IMR-90 (cell line): ENCODE measurements at regions not wholly inside any gene's neighbourhood (a gene's known extent, or its start where the extent isn't known, plus 50 kb on each side); places are given as distances from the start of the nearest gene placed in this dataset.

Experiments
- ATAC-seq: fragments of 200-7000 bp; cut with Tn5 transposase; 2 replicates; pipeline ENCODE4 v1.9.1; 2020; ENCODE audit warnings: low read depth, mild to moderate bottlenecking, moderate library complexity
- BruUV-seq: library from RNA; stranded (reverse); fragments of 400-500 nt; replicated peaks from 2 replicates; lab custom pipeline; 2021; lab: Mats Ljungman, UMichigan
- CTCF ChIA-PET: fragments of 300-600 bp; formaldehyde crosslinking; extraction: SDS; loops from one replicate; lab custom pipeline; 2021; ENCODE audit warnings: antibody characterized with exemption; lab: Yijun Ruan, JAX
- POLR2A ChIA-PET: fragments of 300-600 bp; sonication (Branson Sonifier 250); formaldehyde crosslinking; loops from one replicate; lab custom pipeline; 2022; ENCODE audit warnings: antibody characterized with exemption; ENCODE audit not compliant: unreplicated experiment; lab: Charles Lee
- DNase-seq: peaks from one replicate; pipeline ENCODE4 v3.0.0; 2013
- H2AFZ ChIP-seq: replicated peaks from 2 replicates; pipeline ENCODE3; 2013; ENCODE audit warnings: low read length, mild to moderate bottlenecking; ENCODE audit not compliant: poor library complexity
- H2AK5ac ChIP-seq: 2 replicates; pipeline ENCODE4 v1.6.1; 2013; ENCODE audit warnings: low read depth, low read length, inconsistent platforms
- H2AK9ac ChIP-seq: replicated peaks from 2 replicates; pipeline ENCODE3; 2013; ENCODE audit warnings: mild to moderate bottlenecking, low read depth, low read length, moderate library complexity; ENCODE audit not compliant: poor library complexity
- H2BK120ac ChIP-seq: 2 replicates; pipeline ENCODE4 v1.6.1; 2013; ENCODE audit warnings: low read depth, low read length, inconsistent platforms
- H2BK15ac ChIP-seq: 3 replicates; pipeline ENCODE4 v1.6.1; 2013; ENCODE audit warnings: low read depth, low read length, inconsistent platforms
- H2BK20ac ChIP-seq: 2 replicates; pipeline ENCODE4 v1.6.1; 2013; ENCODE audit warnings: low read depth, mild to moderate bottlenecking, inconsistent platforms, low read length, moderate library complexity
- H2BK5ac ChIP-seq: 2 replicates; pipeline ENCODE4 v1.6.1; 2013; ENCODE audit warnings: mild to moderate bottlenecking, low read depth, low read length, inconsistent platforms; ENCODE audit not compliant: poor library complexity, severe bottlenecking
- H3K14ac ChIP-seq: replicated peaks from 2 replicates; pipeline ENCODE4 v1.6.1; 2013; ENCODE audit warnings: low read depth, low read length, inconsistent platforms
- H3K18ac ChIP-seq: 2 replicates; pipeline ENCODE4 v1.6.1; 2013; ENCODE audit warnings: low read depth, low read length, control low read depth
- H3K23ac ChIP-seq: 2 replicates; pipeline ENCODE4 v1.6.1; 2013; ENCODE audit warnings: low read depth, low read length, inconsistent platforms
- H3K27ac ChIP-seq: 2 replicates; pipeline ENCODE4 v1.5.1; 2013; ENCODE audit warnings: mild to moderate bottlenecking, control low read depth, low read length; ENCODE audit not compliant: insufficient read depth
- H3K27me3 ChIP-seq: 2 replicates; pipeline ENCODE4 v1.6.1; 2013; ENCODE audit warnings: low read length; ENCODE audit not compliant: control insufficient read depth, insufficient read depth
- H3K36me3 ChIP-seq: 2 replicates; pipeline ENCODE4 v1.6.1; 2013; ENCODE audit warnings: low read length, mixed read lengths; ENCODE audit not compliant: control insufficient read depth, insufficient read depth
- H3K4ac ChIP-seq: 2 replicates; pipeline ENCODE4 v1.6.1; 2013; ENCODE audit warnings: low read depth, low read length, inconsistent platforms
- H3K4me1 ChIP-seq: 2 replicates; pipeline ENCODE4 v1.6.1; 2013; ENCODE audit warnings: low read length, mixed read lengths; ENCODE audit not compliant: control insufficient read depth, insufficient read depth
- H3K4me2 ChIP-seq: 2 replicates; pipeline ENCODE4 v1.6.1; 2013; ENCODE audit warnings: low read depth, mild to moderate bottlenecking, control low read depth, low read length, moderate library complexity
- H3K4me3 ChIP-seq: 2 replicates; pipeline ENCODE4 v1.5.1; 2013; ENCODE audit warnings: low read depth, mild to moderate bottlenecking, control low read depth, low read length, moderate library complexity; ENCODE audit not compliant: insufficient read depth
- H3K56ac ChIP-seq: 2 replicates; pipeline ENCODE4 v1.6.1; 2013; ENCODE audit warnings: low read length, inconsistent platforms; ENCODE audit not compliant: insufficient read depth; ENCODE audit errors: extremely low read depth
- H3K79me1 ChIP-seq, 2 experiments: 2 replicates each; pipeline ENCODE4 v1.6.1; 2013; ENCODE audit warnings: low read length in 2 of 2, inconsistent platforms in 1 of 2, low read depth in 1 of 2
- H3K9ac ChIP-seq: 2 replicates; pipeline ENCODE4 v1.6.1; 2013; ENCODE audit warnings: low read depth, low read length, control low read depth
- H3K9me1 ChIP-seq: 2 replicates; pipeline ENCODE4 v1.6.1; 2013; ENCODE audit warnings: low read length, inconsistent platforms; ENCODE audit not compliant: insufficient read depth
- H3K9me3 ChIP-seq: 2 replicates; pipeline ENCODE4 v1.6.1; 2013; ENCODE audit warnings: low read length; ENCODE audit not compliant: control insufficient read depth, insufficient read depth
- H4K20me1 ChIP-seq: 2 replicates; pipeline ENCODE4 v1.6.1; 2013; ENCODE audit warnings: low read length, inconsistent platforms; ENCODE audit not compliant: insufficient read depth
- H4K5ac ChIP-seq: 2 replicates; pipeline ENCODE4 v1.6.1; 2013; ENCODE audit warnings: mild to moderate bottlenecking, low read depth, low read length, control low read depth
- H4K8ac ChIP-seq, 2 experiments: 2 replicates each; pipeline ENCODE4 v1.6.1; 2013; ENCODE audit warnings: low read depth in 2 of 2, low read length in 2 of 2, control low read depth in 1 of 2, inconsistent platforms in 1 of 2
- H4K91ac ChIP-seq: 2 replicates; pipeline ENCODE4 v1.6.1; 2013; ENCODE audit warnings: low read depth, low read length, inconsistent platforms; ENCODE audit not compliant: insufficient read depth
- CHD1 ChIP-seq: IDR thresholded peaks from 2 replicates; pipeline ENCODE4 v1.6.1; 2012; ENCODE audit warnings: low read depth, low read length, improper control_type of control experiment
- MAZ ChIP-seq: IDR thresholded peaks from 2 replicates; pipeline ENCODE4 v1.6.1; 2012; ENCODE audit warnings: low read depth, mild to moderate bottlenecking, low read length, improper control_type of control experiment, moderate library complexity, borderline replicate concordance
- NFE2L2 ChIP-seq: fragments of 150-350 bp; IDR thresholded peaks from 2 replicates; pipeline ENCODE4 v1.6.1; 2016; ENCODE audit warnings: low read depth, mild to moderate bottlenecking, low read length
- RAD21 ChIP-seq: IDR thresholded peaks from 2 replicates; pipeline ENCODE4 v1.6.1; 2012; ENCODE audit warnings: low read length, improper control_type of control experiment
- dilution Hi-C: fragments of 300-500 bp; cut with HindIII; formaldehyde crosslinking; loops from one replicate; pipeline ENCODE4 v1.14.3; 2018; ENCODE audit warnings: low sequenced_read_pairs; ENCODE audit not compliant: unreplicated experiment
- in situ Hi-C: fragments of 300-500 bp; cut with MboI; formaldehyde crosslinking; loops from 3 replicates; pipeline ENCODE4 v1.14.3; 2019; ENCODE audit warnings: low sequenced_read_pairs, inconsistent platforms, mixed read lengths
- intact Hi-C: fragments of 100-400 bp; cut with micrococcal nuclease; formaldehyde crosslinking; loops from 2 replicates; pipeline ENCODE4 v1.10.0; 2022
- TF ChIP-seq, protein P1 (sequence below): conservative IDR thresholded peaks from 2 replicates; pipeline ENCODE4 v1.5.1; 2012; ENCODE audit warnings: mild to moderate bottlenecking, low read depth, low read length, improper control_type of control experiment
- TF ChIP-seq, protein P2 (sequence below): fragments of 150-350 bp; IDR thresholded peaks from 2 replicates; pipeline ENCODE4 v1.6.1; 2016; ENCODE audit warnings: low read depth, mild to moderate bottlenecking, low read length, moderate library complexity, borderline replicate concordance

DNA sequence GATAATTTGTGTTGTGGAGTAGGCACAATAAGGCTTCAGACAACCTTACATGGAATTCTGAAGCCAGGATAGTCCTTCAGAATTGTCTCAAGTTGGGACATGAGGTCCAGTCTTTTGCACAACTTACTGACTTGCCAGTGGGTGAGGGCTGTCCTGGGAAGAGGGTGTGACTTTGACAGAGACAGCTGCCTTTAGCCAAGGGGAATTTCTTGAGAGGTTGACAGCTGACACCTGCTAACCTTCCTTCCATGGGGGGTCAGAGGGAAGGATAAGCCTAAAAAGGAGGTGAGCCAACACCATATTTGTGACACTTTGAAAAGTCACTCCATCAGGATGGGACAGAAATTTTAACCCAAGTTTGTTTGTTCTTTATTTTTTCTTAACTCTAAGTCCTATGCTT, 907.8 kb upstream of the CRIM1 start:
- ATAC-seq: no peak
- ChIA-PET CTCF (no interaction called here), POLR2A (no interaction called here)
- dilution Hi-C loops (no loop called here), in situ Hi-C loops (no loop called here), intact Hi-C loops (no loop called here)
- H3K4me1 ChIP-seq: no peaks in the 10 kb centered on the region
- H3K27me3 ChIP-seq: no peaks in the 10 kb centered on the region
- H3K23ac ChIP-seq: no peak overlapping the region
- no peak overlapping the region for H2BK20ac ChIP-seq
- no peak overlapping the region for H3K9ac ChIP-seq
- no peak overlapping the region for H2BK120ac ChIP-seq
- H3K56ac ChIP-seq: no peak overlapping the region
- no peak overlapping the region for H4K8ac ChIP-seq
- H3K9me1 ChIP-seq: no peaks in the 10 kb centered on the region
- no peak overlapping the region for H3K14ac ChIP-seq
- no peak overlapping the region for H3K4me2 ChIP-seq
- no peak overlapping the region for H2AFZ ChIP-seq
- H3K9me3 ChIP-seq: no peaks in the 10 kb centered on the region; the same call in 1 of the 2 replicates
- H3K18ac ChIP-seq: no peak overlapping the region
- H3K27ac ChIP-seq: no peak overlapping the region
- no peak overlapping the region for H2BK5ac ChIP-seq
- no peak overlapping the region for H2AK9ac ChIP-seq
- BruUV-seq: no TSS peak
- no peaks in the 10 kb centered on the region for H3K79me1 ChIP-seq
- no peak for DNase-seq
- H4K5ac ChIP-seq: no peak overlapping the region
- H3K4ac ChIP-seq: no peak overlapping the region
- H4K91ac ChIP-seq: no peak overlapping the region
- no peaks in the 10 kb centered on the region for H3K36me3 ChIP-seq
- no peak overlapping the region for H2AK5ac ChIP-seq
- TF ChIP-seq CHD1: no peak
- no peak for TF ChIP-seq RAD21
- TF ChIP-seq MAZ: no peak
- no peak for TF ChIP-seq NFE2L2
- TF ChIP-seq, protein P1, sequence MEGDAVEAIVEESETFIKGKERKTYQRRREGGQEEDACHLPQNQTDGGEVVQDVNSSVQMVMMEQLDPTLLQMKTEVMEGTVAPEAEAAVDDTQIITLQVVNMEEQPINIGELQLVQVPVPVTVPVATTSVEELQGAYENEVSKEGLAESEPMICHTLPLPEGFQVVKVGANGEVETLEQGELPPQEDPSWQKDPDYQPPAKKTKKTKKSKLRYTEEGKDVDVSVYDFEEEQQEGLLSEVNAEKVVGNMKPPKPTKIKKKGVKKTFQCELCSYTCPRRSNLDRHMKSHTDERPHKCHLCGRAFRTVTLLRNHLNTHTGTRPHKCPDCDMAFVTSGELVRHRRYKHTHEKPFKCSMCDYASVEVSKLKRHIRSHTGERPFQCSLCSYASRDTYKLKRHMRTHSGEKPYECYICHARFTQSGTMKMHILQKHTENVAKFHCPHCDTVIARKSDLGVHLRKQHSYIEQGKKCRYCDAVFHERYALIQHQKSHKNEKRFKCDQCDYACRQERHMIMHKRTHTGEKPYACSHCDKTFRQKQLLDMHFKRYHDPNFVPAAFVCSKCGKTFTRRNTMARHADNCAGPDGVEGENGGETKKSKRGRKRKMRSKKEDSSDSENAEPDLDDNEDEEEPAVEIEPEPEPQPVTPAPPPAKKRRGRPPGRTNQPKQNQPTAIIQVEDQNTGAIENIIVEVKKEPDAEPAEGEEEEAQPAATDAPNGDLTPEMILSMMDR: no peak
- TF ChIP-seq, protein P2, sequence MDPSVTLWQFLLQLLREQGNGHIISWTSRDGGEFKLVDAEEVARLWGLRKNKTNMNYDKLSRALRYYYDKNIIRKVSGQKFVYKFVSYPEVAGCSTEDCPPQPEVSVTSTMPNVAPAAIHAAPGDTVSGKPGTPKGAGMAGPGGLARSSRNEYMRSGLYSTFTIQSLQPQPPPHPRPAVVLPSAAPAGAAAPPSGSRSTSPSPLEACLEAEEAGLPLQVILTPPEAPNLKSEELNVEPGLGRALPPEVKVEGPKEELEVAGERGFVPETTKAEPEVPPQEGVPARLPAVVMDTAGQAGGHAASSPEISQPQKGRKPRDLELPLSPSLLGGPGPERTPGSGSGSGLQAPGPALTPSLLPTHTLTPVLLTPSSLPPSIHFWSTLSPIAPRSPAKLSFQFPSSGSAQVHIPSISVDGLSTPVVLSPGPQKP: no peak
- no peak overlapping the region for H3K4me3 ChIP-seq
- no peaks in the 10 kb centered on the region for H4K20me1 ChIP-seq
- no peak overlapping the region for H2BK15ac ChIP-seq
